ENCODE measurements at regions not wholly inside any gene's neighbourhood (a gene's known extent, or its start where the extent isn't known, plus 50 kb on each side); places are given as distances from the start of the nearest gene placed in this dataset.

DNA sequence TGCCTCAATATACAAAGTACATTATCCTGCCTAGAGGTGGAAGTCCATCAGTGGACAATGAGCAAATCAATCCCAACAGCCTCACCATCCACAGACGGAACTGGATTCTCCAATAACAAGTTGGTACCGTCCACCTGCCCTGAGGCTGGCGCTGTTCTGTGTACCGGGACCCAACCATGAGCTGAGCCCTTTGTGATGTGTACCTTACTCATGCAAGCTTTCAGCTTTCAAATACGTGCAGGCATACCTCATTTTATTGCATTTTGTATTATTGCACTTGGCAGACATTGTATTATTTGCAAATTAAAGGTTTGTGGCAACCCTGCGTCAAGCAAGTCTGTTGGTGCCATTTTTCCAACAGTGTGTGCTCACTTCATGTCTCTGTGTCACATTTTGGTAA, 476.0 kb upstream of the MKI67 start:
- no peak overlapping the region for H3K4me3 ChIP-seq (ENCODE audit: low read length)
- DNase-seq (ENCODE audit: low read depth) = no peak

DNA sequence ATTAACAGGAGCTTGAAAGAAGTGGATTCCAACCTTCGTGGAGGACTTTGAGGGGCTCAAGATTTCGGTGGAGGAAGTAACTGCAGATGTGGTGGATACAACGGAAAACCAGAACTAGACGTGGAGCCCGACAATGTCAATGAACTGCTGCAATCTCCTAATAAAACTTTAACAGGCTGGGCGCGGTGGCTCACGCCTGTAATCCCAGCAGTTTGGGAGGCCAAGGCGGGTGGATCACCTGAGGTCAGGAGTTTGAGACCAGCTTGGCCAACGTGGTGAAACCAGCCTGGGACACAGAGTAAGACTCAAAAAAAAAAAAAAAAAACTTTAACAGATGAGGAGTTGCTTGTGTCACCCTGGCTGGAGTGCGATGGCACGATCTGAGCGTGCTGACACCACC, 477.8 kb upstream of the MKI67 start:
- DNase-seq (ENCODE audit: low read depth) = no peak
- no peak overlapping the region for H3K4me3 ChIP-seq (ENCODE audit: low read length)
- TF ChIP-seq, protein P1, sequence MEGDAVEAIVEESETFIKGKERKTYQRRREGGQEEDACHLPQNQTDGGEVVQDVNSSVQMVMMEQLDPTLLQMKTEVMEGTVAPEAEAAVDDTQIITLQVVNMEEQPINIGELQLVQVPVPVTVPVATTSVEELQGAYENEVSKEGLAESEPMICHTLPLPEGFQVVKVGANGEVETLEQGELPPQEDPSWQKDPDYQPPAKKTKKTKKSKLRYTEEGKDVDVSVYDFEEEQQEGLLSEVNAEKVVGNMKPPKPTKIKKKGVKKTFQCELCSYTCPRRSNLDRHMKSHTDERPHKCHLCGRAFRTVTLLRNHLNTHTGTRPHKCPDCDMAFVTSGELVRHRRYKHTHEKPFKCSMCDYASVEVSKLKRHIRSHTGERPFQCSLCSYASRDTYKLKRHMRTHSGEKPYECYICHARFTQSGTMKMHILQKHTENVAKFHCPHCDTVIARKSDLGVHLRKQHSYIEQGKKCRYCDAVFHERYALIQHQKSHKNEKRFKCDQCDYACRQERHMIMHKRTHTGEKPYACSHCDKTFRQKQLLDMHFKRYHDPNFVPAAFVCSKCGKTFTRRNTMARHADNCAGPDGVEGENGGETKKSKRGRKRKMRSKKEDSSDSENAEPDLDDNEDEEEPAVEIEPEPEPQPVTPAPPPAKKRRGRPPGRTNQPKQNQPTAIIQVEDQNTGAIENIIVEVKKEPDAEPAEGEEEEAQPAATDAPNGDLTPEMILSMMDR (IDR thresholded peaks at IDR 0.05; ENCODE audit: insufficient read depth, low read depth, low read length, missing control alignments) = no peak

More for the DNA sequence above, 476.0 kb upstream of the MKI67 start:
- TF ChIP-seq, protein P1 (IDR thresholded peaks at IDR 0.05; ENCODE audit: insufficient read depth, low read depth, low read length, missing control alignments) = no peak

DNA sequence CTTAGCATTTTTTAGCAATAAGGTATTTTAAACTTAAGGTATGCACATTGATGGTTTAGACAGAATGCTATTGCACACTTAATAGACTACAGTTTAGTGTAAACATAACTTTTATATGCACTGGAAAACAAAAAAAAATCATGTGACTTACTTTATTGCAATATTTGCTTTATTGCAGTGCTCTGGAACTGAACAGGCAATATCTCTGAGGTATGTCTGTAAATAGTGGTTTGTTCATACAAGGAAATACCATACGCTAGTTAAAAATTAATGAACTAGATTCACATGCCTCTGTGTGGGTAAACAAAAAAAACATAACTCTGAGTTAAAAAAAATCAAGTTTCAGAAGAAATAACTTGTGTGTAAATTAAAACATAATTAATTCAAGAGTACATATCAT, 479.0 kb upstream of the MKI67 start:
- H3K4me3 ChIP-seq (ENCODE audit: low read length) = no peak overlapping the region
- TF ChIP-seq, protein P1 (IDR thresholded peaks at IDR 0.05; ENCODE audit: insufficient read depth, low read depth, low read length, missing control alignments) = no peak
- no peak for DNase-seq (ENCODE audit: low read depth)

DNA sequence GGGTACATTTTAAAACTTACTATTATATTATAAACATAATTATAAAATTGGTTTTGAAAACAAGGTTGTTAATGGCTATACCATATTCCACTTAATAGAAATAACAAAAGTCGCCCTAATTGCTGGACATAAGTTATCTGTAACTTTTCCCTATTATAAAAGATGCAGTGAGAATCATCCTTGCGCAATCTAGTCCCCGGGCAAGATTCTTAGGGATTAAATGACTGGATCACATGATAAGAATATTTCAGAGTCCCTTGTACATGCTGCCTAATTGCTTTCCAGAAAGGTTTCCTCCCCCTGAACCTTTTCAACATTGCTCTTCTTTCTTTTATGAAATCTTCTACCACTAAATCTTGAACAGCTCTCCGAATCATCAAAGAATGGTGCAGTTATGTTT, 479.8 kb upstream of the MKI67 start:
- H3K4me3 ChIP-seq (ENCODE audit: low read length) = no peak overlapping the region
- TF ChIP-seq, protein P1 (IDR thresholded peaks at IDR 0.05; ENCODE audit: insufficient read depth, low read depth, low read length, missing control alignments) = no peak
- peak; percentile 27 for DNase-seq (ENCODE audit: low read depth)

DNA sequence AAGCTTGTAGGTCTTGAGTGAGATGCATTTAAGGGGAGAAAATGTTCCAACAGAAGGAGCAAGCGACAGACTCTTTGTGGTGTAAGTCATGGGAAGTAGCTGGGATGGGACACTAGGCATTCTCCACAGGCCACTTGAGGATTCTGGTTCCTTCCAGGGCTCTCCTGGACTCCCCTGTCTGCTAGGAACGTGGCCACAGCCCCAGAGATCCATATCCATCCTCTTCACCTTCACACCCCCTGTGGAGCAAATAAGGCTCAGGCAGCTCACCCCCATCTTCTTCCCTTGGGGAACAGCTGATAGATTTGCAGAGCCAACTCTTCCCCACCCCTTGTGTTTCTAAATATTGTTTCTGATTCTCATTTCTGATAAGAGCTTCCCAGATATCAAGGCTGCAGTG, 482.6 kb upstream of the MKI67 start:
- TF ChIP-seq, protein P1 (IDR thresholded peaks at IDR 0.05; ENCODE audit: insufficient read depth, low read depth, low read length, missing control alignments) = no peak
- no peak overlapping the region for H3K4me3 ChIP-seq (ENCODE audit: low read length)
- DNase-seq (ENCODE audit: low read depth) = no peak

DNA sequence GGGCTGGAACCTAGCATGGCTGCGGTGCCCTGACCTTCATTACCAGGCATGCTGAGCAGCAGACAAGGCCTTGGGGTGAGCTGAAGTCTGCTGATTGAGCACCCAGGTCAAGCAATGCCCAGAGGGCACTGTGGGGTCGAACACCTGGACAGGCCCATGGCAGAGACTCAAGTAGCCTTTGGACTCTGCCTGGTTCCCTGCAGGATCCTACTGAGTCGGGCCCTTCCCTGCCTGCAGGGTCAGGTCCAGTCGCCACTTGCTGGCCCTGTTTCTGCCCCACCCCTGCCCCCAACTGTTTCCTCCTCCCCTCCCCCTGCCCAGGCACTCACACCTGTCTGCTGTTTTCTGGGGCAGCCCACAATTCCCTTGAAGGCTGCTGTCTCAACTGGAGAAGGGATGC, 483.2 kb upstream of the MKI67 start:
- no peak for DNase-seq (ENCODE audit: low read depth)
- no peak overlapping the region for H3K4me3 ChIP-seq (ENCODE audit: low read length)
- TF ChIP-seq, protein P1 (IDR thresholded peaks at IDR 0.05; ENCODE audit: insufficient read depth, low read depth, low read length, missing control alignments) = no peak

DNA sequence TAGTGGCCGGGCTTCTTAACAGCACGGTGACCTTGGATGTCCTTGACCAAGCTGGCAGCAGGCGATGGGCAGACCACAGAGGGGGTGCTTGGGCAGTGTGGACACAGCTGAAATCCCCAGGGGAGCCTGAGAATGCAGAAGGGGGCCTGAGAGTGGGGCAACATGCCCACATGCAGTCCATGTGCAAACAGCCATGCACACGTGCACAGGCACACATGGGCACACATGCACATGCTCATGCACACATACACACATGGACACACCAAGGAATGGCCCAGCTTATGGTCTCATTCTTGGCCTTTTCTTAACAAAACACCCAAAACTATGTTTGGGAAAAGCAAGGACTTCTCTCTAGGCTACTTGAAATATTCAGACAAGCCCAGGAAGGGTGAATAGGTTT, 483.9 kb upstream of the MKI67 start:
- TF ChIP-seq, protein P1 (IDR thresholded peaks at IDR 0.05; ENCODE audit: insufficient read depth, low read depth, low read length, missing control alignments) = no peak
- H3K4me3 ChIP-seq (ENCODE audit: low read length) = no peak overlapping the region
- DNase-seq (ENCODE audit: low read depth) = no peak

Measured in epithelial cell of esophagus (primary cell).